B cell (primary cell): ENCODE measurements at regions not wholly inside any gene's neighbourhood (a gene's known extent, or its start where the extent isn't known, plus 50 kb on each side); places are given as distances from the start of the nearest gene placed in this dataset.

Source experiments
- EZH2 ChIP-seq: IDR thresholded peaks from 2 replicates; pipeline ENCODE4 v1.6.1; 2012; ENCODE audit warnings: borderline replicate concordance, low read depth, mild to moderate bottlenecking, moderate library complexity, low read length; ENCODE audit not compliant: insufficient read depth, poor library complexity, severe bottlenecking
- TF ChIP-seq, protein P1 (sequence below): fragments of 200-600 bp; IDR thresholded peaks from one replicate; pipeline ENCODE4 v1.8.0; 2022; ENCODE audit warnings: antibody characterized with exemption, mild to moderate bottlenecking

DNA sequence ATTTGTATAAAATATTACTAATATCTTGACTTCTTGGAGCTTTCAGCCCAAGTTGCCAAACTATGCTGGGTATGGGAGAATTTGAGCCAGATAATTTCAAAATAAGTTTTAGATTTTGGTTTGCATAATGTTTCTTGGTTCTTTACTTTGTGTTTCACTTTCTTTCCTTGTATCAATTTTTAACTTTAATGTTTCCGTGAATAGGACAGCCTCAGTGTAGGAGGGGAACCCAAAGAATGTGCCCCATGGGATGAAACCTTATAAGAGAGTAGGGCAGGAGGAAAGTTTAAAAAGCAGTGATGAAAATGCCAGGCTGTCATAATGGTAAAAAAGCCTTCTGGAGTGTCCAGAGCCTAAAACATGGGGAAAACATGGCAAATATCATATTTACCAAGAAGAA, 252.4 kb upstream of the IRAK1BP1 start:
- no peak for TF ChIP-seq EZH2
- TF ChIP-seq, protein P1, sequence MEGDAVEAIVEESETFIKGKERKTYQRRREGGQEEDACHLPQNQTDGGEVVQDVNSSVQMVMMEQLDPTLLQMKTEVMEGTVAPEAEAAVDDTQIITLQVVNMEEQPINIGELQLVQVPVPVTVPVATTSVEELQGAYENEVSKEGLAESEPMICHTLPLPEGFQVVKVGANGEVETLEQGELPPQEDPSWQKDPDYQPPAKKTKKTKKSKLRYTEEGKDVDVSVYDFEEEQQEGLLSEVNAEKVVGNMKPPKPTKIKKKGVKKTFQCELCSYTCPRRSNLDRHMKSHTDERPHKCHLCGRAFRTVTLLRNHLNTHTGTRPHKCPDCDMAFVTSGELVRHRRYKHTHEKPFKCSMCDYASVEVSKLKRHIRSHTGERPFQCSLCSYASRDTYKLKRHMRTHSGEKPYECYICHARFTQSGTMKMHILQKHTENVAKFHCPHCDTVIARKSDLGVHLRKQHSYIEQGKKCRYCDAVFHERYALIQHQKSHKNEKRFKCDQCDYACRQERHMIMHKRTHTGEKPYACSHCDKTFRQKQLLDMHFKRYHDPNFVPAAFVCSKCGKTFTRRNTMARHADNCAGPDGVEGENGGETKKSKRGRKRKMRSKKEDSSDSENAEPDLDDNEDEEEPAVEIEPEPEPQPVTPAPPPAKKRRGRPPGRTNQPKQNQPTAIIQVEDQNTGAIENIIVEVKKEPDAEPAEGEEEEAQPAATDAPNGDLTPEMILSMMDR, result no peak
